WTC11 (cell line): ENCODE measurements at regions not wholly inside any gene's neighbourhood (a gene's known extent, or its start where the extent isn't known, plus 50 kb on each side); places are given as distances from the start of the nearest gene placed in this dataset.

Experiments used
- ATAC-seq: fragments of 200-7000 bp; cut with Tn5 transposase; 2 replicates; pipeline ENCODE4 v1.10.0; 2021; ENCODE audit warnings: mild to moderate bottlenecking, moderate library complexity
- CTCF ChIA-PET: fragments of 300-600 bp; sonication (Branson Sonifier 250); formaldehyde crosslinking; loops from one replicate; lab custom pipeline; 2021; ENCODE audit warnings: antibody characterized with exemption; lab: Charles Lee
- POLR2A ChIA-PET: fragments of 350-600 bp; sonication (Branson Sonifier 250); formaldehyde crosslinking; loops from one replicate; lab custom pipeline; 2021; ENCODE audit warnings: antibody characterized with exemption; lab: Charles Lee
- DNase-seq: peaks from one replicate; pipeline ENCODE4 v3.0.0; 2021; ENCODE audit warnings: low spot score
- H3K27ac Mint-ChIP-seq: 2 replicates; pipeline ENCODE4 v1.8.0; 2021; ENCODE audit warnings: mixed read lengths
- H3K27me3 Mint-ChIP-seq: 2 replicates; pipeline ENCODE4 v1.8.0; 2021; ENCODE audit warnings: low read depth, mild to moderate bottlenecking, moderate library complexity, mixed read lengths
- H3K36me3 Mint-ChIP-seq: 2 replicates; pipeline ENCODE4 v1.8.0; 2021; ENCODE audit warnings: mixed read lengths
- H3K4me1 Mint-ChIP-seq: 2 replicates; pipeline ENCODE4 v1.8.0; 2022; ENCODE audit warnings: mixed read lengths
- H3K4me3 Mint-ChIP-seq: 2 replicates; pipeline ENCODE4 v1.8.0; 2021; ENCODE audit warnings: mild to moderate bottlenecking, moderate library complexity, mixed read lengths
- H3K9me3 Mint-ChIP-seq: 2 replicates; pipeline ENCODE4 v1.8.0; 2021; ENCODE audit warnings: mixed read lengths
- EMX1 ChIP-seq: fragments of 250-450 bp; sonication (Bioruptor Pico); IDR thresholded peaks from 2 replicates; pipeline ENCODE4 v1.8.0; 2021; ENCODE audit warnings: mild to moderate bottlenecking
- GRHL2 ChIP-seq: fragments of 250-450 bp; sonication (Bioruptor Pico); IDR thresholded peaks from 2 replicates; pipeline ENCODE4 v1.8.0; 2022; ENCODE audit warnings: mild to moderate bottlenecking, moderate library complexity; ENCODE audit not compliant: insufficient replicate concordance, severe bottlenecking
- SMAD3 ChIP-seq: sonication (generic); formaldehyde crosslinking; IDR thresholded peaks from 2 replicates; pipeline ENCODE4 v1.8.0; 2022; ENCODE audit warnings: missing genetic modification reagents, mild to moderate bottlenecking, borderline replicate concordance
- TF ChIP-seq, protein P1 (sequence below): fragments of 250-450 bp; sonication (Bioruptor Pico); IDR thresholded peaks from 2 replicates; pipeline ENCODE4 v1.8.0; 2021; ENCODE audit warnings: mild to moderate bottlenecking
- TF ChIP-seq, protein P2 (sequence below): sonication (generic); formaldehyde crosslinking; IDR thresholded peaks from 2 replicates; pipeline ENCODE4 v1.8.1; 2023; ENCODE audit warnings: mild to moderate bottlenecking, moderate library complexity, missing genetic modification reagents
- TF ChIP-seq, protein P3 (sequence below): fragments of 250-450 bp; sonication (Bioruptor Pico); IDR thresholded peaks from 2 replicates; pipeline ENCODE4 v1.9.0; 2021; ENCODE audit warnings: mild to moderate bottlenecking
- TF ChIP-seq, protein P4 (sequence below): fragments of 250-450 bp; sonication (Bioruptor Pico); IDR thresholded peaks from 2 replicates; pipeline ENCODE4 v1.9.0; 2021; ENCODE audit warnings: mild to moderate bottlenecking, borderline replicate concordance
- TF ChIP-seq, protein P5 (sequence below): sonication (generic); formaldehyde crosslinking; IDR thresholded peaks from 2 replicates; pipeline ENCODE4 v1.8.0; 2022; ENCODE audit warnings: mild to moderate bottlenecking, missing genetic modification reagents
- TF ChIP-seq, protein P6 (sequence below): sonication (generic); formaldehyde crosslinking; IDR thresholded peaks from 2 replicates; pipeline ENCODE4 v1.8.0; 2023; ENCODE audit warnings: missing genetic modification reagents
- TF ChIP-seq, protein P7 (sequence below): sonication (generic); formaldehyde crosslinking; IDR thresholded peaks from 2 replicates; pipeline ENCODE4 v1.8.1; 2022; ENCODE audit warnings: low read depth, mild to moderate bottlenecking, moderate library complexity, missing genetic modification reagents, borderline replicate concordance

DNA sequence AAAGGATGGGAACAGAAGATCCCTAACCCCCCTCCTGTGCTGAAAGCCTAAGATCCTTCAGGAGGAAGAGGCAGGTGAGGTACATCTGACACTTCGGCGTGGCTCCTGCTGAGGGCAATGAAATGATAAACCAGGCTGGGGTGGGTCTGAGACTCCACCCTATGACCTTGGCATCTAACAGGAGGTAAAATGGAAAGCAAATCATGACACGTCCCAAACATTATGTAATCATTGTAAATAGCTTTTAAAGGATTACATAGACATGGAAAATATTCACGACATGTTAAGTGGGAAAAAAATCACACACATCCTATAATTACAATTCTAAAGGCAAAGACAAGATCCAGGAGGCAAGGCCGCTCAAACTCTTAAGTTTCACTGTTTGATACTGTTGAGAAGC is 70.5 kb downstream of the LINC01488 start (continued):
- no peak for TF ChIP-seq SMAD3
- TF ChIP-seq, protein P1, sequence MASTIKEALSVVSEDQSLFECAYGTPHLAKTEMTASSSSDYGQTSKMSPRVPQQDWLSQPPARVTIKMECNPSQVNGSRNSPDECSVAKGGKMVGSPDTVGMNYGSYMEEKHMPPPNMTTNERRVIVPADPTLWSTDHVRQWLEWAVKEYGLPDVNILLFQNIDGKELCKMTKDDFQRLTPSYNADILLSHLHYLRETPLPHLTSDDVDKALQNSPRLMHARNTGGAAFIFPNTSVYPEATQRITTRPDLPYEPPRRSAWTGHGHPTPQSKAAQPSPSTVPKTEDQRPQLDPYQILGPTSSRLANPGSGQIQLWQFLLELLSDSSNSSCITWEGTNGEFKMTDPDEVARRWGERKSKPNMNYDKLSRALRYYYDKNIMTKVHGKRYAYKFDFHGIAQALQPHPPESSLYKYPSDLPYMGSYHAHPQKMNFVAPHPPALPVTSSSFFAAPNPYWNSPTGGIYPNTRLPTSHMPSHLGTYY (CRISPR knock-in tag): no peak
- TF ChIP-seq, protein P2, sequence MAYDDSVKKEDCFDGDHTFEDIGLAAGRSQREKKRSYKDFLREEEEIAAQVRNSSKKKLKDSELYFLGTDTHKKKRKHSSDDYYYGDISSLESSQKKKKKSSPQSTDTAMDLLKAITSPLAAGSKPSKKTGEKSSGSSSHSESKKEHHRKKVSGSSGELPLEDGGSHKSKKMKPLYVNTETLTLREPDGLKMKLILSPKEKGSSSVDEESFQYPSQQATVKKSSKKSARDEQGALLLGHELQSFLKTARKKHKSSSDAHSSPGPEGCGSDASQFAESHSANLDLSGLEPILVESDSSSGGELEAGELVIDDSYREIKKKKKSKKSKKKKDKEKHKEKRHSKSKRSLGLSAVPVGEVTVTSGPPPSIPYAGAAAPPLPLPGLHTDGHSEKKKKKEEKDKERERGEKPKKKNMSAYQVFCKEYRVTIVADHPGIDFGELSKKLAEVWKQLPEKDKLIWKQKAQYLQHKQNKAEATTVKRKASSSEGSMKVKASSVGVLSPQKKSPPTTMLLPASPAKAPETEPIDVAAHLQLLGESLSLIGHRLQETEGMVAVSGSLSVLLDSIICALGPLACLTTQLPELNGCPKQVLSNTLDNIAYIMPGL (CRISPR knock-in tag): no peak
- TF ChIP-seq, protein P3, sequence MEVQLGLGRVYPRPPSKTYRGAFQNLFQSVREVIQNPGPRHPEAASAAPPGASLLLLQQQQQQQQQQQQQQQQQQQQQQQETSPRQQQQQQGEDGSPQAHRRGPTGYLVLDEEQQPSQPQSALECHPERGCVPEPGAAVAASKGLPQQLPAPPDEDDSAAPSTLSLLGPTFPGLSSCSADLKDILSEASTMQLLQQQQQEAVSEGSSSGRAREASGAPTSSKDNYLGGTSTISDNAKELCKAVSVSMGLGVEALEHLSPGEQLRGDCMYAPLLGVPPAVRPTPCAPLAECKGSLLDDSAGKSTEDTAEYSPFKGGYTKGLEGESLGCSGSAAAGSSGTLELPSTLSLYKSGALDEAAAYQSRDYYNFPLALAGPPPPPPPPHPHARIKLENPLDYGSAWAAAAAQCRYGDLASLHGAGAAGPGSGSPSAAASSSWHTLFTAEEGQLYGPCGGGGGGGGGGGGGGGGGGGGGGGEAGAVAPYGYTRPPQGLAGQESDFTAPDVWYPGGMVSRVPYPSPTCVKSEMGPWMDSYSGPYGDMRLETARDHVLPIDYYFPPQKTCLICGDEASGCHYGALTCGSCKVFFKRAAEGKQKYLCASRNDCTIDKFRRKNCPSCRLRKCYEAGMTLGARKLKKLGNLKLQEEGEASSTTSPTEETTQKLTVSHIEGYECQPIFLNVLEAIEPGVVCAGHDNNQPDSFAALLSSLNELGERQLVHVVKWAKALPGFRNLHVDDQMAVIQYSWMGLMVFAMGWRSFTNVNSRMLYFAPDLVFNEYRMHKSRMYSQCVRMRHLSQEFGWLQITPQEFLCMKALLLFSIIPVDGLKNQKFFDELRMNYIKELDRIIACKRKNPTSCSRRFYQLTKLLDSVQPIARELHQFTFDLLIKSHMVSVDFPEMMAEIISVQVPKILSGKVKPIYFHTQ: no peak
- TF ChIP-seq, protein P4, sequence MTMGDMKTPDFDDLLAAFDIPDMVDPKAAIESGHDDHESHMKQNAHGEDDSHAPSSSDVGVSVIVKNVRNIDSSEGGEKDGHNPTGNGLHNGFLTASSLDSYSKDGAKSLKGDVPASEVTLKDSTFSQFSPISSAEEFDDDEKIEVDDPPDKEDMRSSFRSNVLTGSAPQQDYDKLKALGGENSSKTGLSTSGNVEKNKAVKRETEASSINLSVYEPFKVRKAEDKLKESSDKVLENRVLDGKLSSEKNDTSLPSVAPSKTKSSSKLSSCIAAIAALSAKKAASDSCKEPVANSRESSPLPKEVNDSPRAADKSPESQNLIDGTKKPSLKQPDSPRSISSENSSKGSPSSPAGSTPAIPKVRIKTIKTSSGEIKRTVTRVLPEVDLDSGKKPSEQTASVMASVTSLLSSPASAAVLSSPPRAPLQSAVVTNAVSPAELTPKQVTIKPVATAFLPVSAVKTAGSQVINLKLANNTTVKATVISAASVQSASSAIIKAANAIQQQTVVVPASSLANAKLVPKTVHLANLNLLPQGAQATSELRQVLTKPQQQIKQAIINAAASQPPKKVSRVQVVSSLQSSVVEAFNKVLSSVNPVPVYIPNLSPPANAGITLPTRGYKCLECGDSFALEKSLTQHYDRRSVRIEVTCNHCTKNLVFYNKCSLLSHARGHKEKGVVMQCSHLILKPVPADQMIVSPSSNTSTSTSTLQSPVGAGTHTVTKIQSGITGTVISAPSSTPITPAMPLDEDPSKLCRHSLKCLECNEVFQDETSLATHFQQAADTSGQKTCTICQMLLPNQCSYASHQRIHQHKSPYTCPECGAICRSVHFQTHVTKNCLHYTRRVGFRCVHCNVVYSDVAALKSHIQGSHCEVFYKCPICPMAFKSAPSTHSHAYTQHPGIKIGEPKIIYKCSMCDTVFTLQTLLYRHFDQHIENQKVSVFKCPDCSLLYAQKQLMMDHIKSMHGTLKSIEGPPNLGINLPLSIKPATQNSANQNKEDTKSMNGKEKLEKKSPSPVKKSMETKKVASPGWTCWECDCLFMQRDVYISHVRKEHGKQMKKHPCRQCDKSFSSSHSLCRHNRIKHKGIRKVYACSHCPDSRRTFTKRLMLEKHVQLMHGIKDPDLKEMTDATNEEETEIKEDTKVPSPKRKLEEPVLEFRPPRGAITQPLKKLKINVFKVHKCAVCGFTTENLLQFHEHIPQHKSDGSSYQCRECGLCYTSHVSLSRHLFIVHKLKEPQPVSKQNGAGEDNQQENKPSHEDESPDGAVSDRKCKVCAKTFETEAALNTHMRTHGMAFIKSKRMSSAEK: no peak

DNA sequence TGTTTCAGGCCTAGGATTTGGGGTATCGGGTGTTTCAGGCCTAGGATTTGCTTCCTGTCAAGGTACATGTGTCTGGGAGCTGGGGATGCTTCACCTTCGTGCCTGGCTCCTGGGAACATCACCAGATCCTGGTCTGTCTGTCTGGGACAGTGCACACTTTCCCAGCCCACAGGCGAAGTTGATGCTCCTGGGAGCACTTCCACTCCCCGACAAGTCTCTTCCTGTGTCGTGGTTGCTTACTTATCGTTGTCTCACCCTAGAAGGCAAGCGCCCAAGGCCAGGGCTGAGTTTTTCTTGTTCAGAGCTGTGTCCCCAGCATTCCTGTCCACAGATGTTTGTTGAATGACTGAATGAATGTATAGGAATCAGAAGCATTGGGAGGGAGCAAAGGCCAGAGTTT is 71.5 kb downstream of the LINC01488 start:
- no peak overlapping the region for H3K27ac Mint-ChIP-seq
- no peak overlapping the region for H3K4me3 Mint-ChIP-seq
- H3K4me1 Mint-ChIP-seq: no peaks in the 10 kb centered on the region
- ChIA-PET POLR2A (no interaction called here), CTCF (no interaction called here)
- DNase-seq (no peak), ATAC-seq (no peak)
- peaks cover 24% of the 10 kb centered on the region for H3K9me3 Mint-ChIP-seq
- TF ChIP-seq GRHL2 (CRISPR knock-in tag) (no peak), EMX1 (CRISPR knock-in tag) (no peak)
- TF ChIP-seq, protein P5, sequence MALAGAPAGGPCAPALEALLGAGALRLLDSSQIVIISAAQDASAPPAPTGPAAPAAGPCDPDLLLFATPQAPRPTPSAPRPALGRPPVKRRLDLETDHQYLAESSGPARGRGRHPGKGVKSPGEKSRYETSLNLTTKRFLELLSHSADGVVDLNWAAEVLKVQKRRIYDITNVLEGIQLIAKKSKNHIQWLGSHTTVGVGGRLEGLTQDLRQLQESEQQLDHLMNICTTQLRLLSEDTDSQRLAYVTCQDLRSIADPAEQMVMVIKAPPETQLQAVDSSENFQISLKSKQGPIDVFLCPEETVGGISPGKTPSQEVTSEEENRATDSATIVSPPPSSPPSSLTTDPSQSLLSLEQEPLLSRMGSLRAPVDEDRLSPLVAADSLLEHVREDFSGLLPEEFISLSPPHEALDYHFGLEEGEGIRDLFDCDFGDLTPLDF (CRISPR knock-in tag): no peak
- TF ChIP-seq, protein P6, sequence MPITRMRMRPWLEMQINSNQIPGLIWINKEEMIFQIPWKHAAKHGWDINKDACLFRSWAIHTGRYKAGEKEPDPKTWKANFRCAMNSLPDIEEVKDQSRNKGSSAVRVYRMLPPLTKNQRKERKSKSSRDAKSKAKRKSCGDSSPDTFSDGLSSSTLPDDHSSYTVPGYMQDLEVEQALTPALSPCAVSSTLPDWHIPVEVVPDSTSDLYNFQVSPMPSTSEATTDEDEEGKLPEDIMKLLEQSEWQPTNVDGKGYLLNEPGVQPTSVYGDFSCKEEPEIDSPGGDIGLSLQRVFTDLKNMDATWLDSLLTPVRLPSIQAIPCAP (CRISPR knock-in tag): no peak
- TF ChIP-seq, protein P7, sequence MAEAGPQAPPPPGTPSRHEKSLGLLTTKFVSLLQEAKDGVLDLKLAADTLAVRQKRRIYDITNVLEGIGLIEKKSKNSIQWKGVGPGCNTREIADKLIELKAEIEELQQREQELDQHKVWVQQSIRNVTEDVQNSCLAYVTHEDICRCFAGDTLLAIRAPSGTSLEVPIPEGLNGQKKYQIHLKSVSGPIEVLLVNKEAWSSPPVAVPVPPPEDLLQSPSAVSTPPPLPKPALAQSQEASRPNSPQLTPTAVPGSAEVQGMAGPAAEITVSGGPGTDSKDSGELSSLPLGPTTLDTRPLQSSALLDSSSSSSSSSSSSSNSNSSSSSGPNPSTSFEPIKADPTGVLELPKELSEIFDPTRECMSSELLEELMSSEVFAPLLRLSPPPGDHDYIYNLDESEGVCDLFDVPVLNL (CRISPR knock-in tag): no peak
- TF ChIP-seq, all 79 proteins: peak for 0
- Mint-ChIP-seq H3K36me3 (peaks cover 13% of the 10 kb centered on the region), H3K27me3 (peaks cover 4% of the 10 kb centered on the region; the same call in 1 of the 2 replicates)
